Testis (tissue), 2 donors: ENCODE measurements at regions not wholly inside any gene's neighbourhood (a gene's known extent, or its start where the extent isn't known, plus 50 kb on each side); places are given as distances from the start of the nearest gene placed in this dataset.

Experiments used
- POLR2A ChIP-seq: fragments of 450-650 bp; IDR thresholded peaks from one replicate; pipeline ENCODE4 v1.6.1; 2017; ENCODE audit warnings: antibody characterized with exemption, mild to moderate bottlenecking, moderate library complexity
- TF ChIP-seq, protein P1 (sequence below), 3 experiments: fragments of 450-650 bp in 2 of 3; fragments of 200-600 bp in 1 of 3; sonication (generic) in 1 of 3; IDR thresholded peaks; one replicate each; pipeline ENCODE4 v1.5.1; 2016 to 2019; ENCODE audit warnings: antibody characterized with exemption in 3 of 3, mild to moderate bottlenecking in 2 of 3, moderate library complexity in 1 of 3

DNA sequence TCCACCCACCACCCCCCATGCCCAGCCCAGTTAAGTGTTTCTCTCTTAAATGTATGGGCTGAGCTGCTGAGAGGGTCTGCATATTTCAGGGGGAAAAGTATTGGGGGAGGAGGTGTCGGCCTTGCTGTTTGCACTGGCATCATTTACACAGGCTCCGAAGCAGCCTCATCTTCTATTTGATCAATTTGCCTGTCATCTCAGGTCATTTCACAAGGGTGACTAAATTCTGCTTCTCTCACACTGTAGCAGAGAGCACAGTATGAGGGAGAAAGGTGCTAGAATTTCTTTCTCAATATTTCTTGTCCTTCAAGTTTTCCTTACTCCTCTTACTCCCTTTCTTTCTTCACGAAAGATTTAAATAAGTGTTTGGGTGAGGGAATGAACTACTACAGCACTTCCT, 135.9 kb downstream of the AACS start:
- TF ChIP-seq, protein P1, sequence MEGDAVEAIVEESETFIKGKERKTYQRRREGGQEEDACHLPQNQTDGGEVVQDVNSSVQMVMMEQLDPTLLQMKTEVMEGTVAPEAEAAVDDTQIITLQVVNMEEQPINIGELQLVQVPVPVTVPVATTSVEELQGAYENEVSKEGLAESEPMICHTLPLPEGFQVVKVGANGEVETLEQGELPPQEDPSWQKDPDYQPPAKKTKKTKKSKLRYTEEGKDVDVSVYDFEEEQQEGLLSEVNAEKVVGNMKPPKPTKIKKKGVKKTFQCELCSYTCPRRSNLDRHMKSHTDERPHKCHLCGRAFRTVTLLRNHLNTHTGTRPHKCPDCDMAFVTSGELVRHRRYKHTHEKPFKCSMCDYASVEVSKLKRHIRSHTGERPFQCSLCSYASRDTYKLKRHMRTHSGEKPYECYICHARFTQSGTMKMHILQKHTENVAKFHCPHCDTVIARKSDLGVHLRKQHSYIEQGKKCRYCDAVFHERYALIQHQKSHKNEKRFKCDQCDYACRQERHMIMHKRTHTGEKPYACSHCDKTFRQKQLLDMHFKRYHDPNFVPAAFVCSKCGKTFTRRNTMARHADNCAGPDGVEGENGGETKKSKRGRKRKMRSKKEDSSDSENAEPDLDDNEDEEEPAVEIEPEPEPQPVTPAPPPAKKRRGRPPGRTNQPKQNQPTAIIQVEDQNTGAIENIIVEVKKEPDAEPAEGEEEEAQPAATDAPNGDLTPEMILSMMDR (IDR thresholded peaks at IDR 0.05), result no peak
- no peak for TF ChIP-seq POLR2A
